ENCODE measurements at regions not wholly inside any gene's neighbourhood (a gene's known extent, or its start where the extent isn't known, plus 50 kb on each side); places are given as distances from the start of the nearest gene placed in this dataset.

GRCh38 chr20:11027224-11027623 lies 353.4 kb upstream of the JAG1 start:
- peaks cover 2% of the 10 kb centered on the region; the same call in 2 of the 3 replicates for H3K36me3 Mint-ChIP-seq (ENCODE audit: low read depth)
- no peaks in the 10 kb centered on the region for H3K27me3 Mint-ChIP-seq (ENCODE audit: insufficient read depth, low read depth, poor library complexity)
- no peak for DNase-seq (ENCODE audit: low spot score)
- H3K9me3 Mint-ChIP-seq, result peaks cover 3% of the 10 kb centered on the region; the same call in 1 of the 3 replicates
- no peak overlapping the region for H3K27ac ChIP-seq (ENCODE audit: low read depth)
- H3K4me1 ChIP-seq (ENCODE audit: insufficient read depth), result no peaks in the 10 kb centered on the region
- H3K36me3 ChIP-seq (ENCODE audit: insufficient read depth), result no peaks in the 10 kb centered on the region
- H3K27me3 ChIP-seq (ENCODE audit: insufficient read depth), result no peaks in the 10 kb centered on the region
- H3F3A ChIP-seq (replicated peaks; ENCODE audit: low read depth), result no peaks in the 10 kb centered on the region
- H3K27ac Mint-ChIP-seq, result no peak overlapping the region
- H3K79me2 ChIP-seq (replicated peaks; ENCODE audit: insufficient read depth), result no peaks in the 10 kb centered on the region
- ATAC-seq, result no peak
- H3K4me3 ChIP-seq, result no peak overlapping the region
- no peak overlapping the region for H3K4me3 Mint-ChIP-seq
- TF ChIP-seq EZH2 (IDR thresholded peaks at IDR 0.05; ENCODE audit: low read depth, unreplicated experiment), result no peak
- no peak for TF ChIP-seq REST (IDR thresholded peaks at IDR 0.05; ENCODE audit: unreplicated experiment)
- TF ChIP-seq NANOG (IDR thresholded peaks at IDR 0.05; ENCODE audit: borderline replicate concordance), result no peak
- TF ChIP-seq CREB1 (CRISPR knock-in tag; IDR thresholded peaks at IDR 0.05; ENCODE audit: low read depth), result no peak
- H3K4me1 Mint-ChIP-seq, result no peaks in the 10 kb centered on the region
- H2AFZ ChIP-seq, result no peak overlapping the region
- no peaks in the 10 kb centered on the region for H4K20me1 ChIP-seq (replicated peaks; ENCODE audit: insufficient read depth)
- no peak overlapping the region for H3K4me2 ChIP-seq
- peaks cover 12% of the 10 kb centered on the region; the same call in 1 of the 2 replicates for H3K9me2 ChIP-seq (ENCODE audit: insufficient read depth)

- Histone ChIP-seq H3K27me3 (ENCODE audit: insufficient read depth) (no peaks in the 10 kb centered on the region), H3K79me2 (replicated peaks; ENCODE audit: insufficient read depth) (no peaks in the 10 kb centered on the region), H3K9me2 (ENCODE audit: insufficient read depth) (peaks cover 19% of the 10 kb centered on the region), H3F3A (replicated peaks; ENCODE audit: low read depth) (no peaks in the 10 kb centered on the region), H2AFZ (no peak overlapping the region), H3K4me2 (no peak overlapping the region), H4K20me1 (replicated peaks; ENCODE audit: insufficient read depth) (no peaks in the 10 kb centered on the region), H3K27ac (ENCODE audit: low read depth) (no peak overlapping the region), H3K36me3 (ENCODE audit: insufficient read depth) (no peaks in the 10 kb centered on the region), H3K4me1 (ENCODE audit: insufficient read depth) (no peaks in the 10 kb centered on the region), H3K4me3 (no peak overlapping the region)
- DNase-seq (ENCODE audit: low spot score) (no peak), ATAC-seq (no peak)
- H3K9me3 Mint-ChIP-seq, result no peaks in the 10 kb centered on the region; the same call in 2 of the 3 replicates
- no peak overlapping the region for H3K4me3 Mint-ChIP-seq
- H3K27me3 Mint-ChIP-seq (ENCODE audit: insufficient read depth, low read depth, poor library complexity), result no peaks in the 10 kb centered on the region
- H3K4me1 Mint-ChIP-seq, result no peaks in the 10 kb centered on the region
- no peaks in the 10 kb centered on the region for H3K36me3 Mint-ChIP-seq (ENCODE audit: low read depth)
- no peak overlapping the region for H3K27ac Mint-ChIP-seq
- TF ChIP-seq STAT1 (IDR thresholded peaks at IDR 0.05; ENCODE audit: unreplicated experiment), result no peak
- no peak for TF ChIP-seq EZH2 (IDR thresholded peaks at IDR 0.05; ENCODE audit: low read depth, unreplicated experiment)
- no peak for TF ChIP-seq JUNB (IDR thresholded peaks at IDR 0.05; ENCODE audit: unreplicated experiment)
- TF ChIP-seq REST (IDR thresholded peaks at IDR 0.05; ENCODE audit: unreplicated experiment), result no peak
Measured at GRCh38 chr20:11030351-11030750, 356.6 kb upstream of the JAG1 start.

All from GM23338 (cell line).